HepG2 (cell line): ENCODE measurements at regions not wholly inside any gene's neighbourhood (a gene's known extent, or its start where the extent isn't known, plus 50 kb on each side); places are given as distances from the start of the nearest gene placed in this dataset.
"Not testable (repeated sequence)": the region's sequence is repeated elsewhere in the genome, so short reads cannot be mapped to it uniquely, and the experiment has no call there.

ENCODE experiments used
- ATAC-seq: fragments of 200-7000 bp; cut with Tn5 transposase; 3 replicates; pipeline ENCODE4 v1.9.1; 2020; ENCODE audit warnings: mild to moderate bottlenecking, moderate library complexity
- BruUV-seq: library from RNA; stranded (reverse); fragments of 400-500 nt; replicated peaks from 2 replicates; lab custom pipeline; 2021; lab: Mats Ljungman, UMichigan
- CTCF ChIA-PET: fragments of 300-600 bp; formaldehyde crosslinking; extraction: SDS; loops from one replicate; lab custom pipeline; 2021; ENCODE audit warnings: low total read pairs, inconsistent platforms, low intra/inter-chr PET ratio; lab: Yijun Ruan, JAX
- POLR2A ChIA-PET: fragments of 350-600 bp; sonication (Branson Sonifier 250); formaldehyde crosslinking; loops from one replicate; lab custom pipeline; 2020; ENCODE audit warnings: antibody characterized with exemption, inconsistent platforms; lab: Yijun Ruan, JAX
- DNase-seq: peaks from one replicate; pipeline ENCODE4 v3.0.0-alpha.2; 2015; ENCODE audit warnings: low spot score
- FAIRE-seq: peaks from 3 replicates; lab custom pipeline; 2011; peaks lifted over from hg19 to GRCh38; lab: Jason Lieb, UNC
- H2AFZ ChIP-seq: one replicate; pipeline ENCODE4 v1.6.1; 2011; ENCODE audit warnings: low read length, inconsistent platforms
- H3K27ac ChIP-seq: fragments of 300-600 bp; 3 replicates; pipeline ENCODE4 v1.8.0; 2011; ENCODE audit warnings: mixed run types, mild to moderate bottlenecking, mixed read lengths, low read length, inconsistent platforms; ENCODE audit not compliant: insufficient read depth; ENCODE audit errors: extremely low read length
- H3K27me3 ChIP-seq, 2 experiments: fragments of 200-600 bp in 1 of 2; 2 replicates in 1 of 2; 3 replicates in 1 of 2; pipeline versions ENCODE4 v1.6.0 to v1.8.0; 2011; ENCODE audit warnings: low read length in 2 of 2, mild to moderate bottlenecking in 2 of 2, moderate library complexity in 2 of 2, inconsistent platforms in 1 of 2; ENCODE audit not compliant: insufficient read depth in 2 of 2, control insufficient read depth in 1 of 2
- H3K36me3 ChIP-seq, 2 experiments: fragments of 200-600 bp in 1 of 2; replicated peaks in 1 of 2; 2 replicates in 1 of 2; 3 replicates in 1 of 2; pipeline versions ENCODE4 v1.5.1 to v1.8.0; 2011; ENCODE audit warnings: low read length in 2 of 2, inconsistent platforms in 1 of 2; ENCODE audit not compliant: insufficient read depth in 2 of 2, control insufficient read depth in 1 of 2
- H3K4me1 ChIP-seq: 2 replicates; pipeline ENCODE4 v1.5.1; 2012; ENCODE audit warnings: low read length, inconsistent platforms; ENCODE audit not compliant: insufficient read depth
- H3K4me2 ChIP-seq: 2 replicates; pipeline ENCODE4 v1.6.0; 2011; ENCODE audit warnings: low read depth, low read length, inconsistent platforms
- H3K4me3 ChIP-seq, 3 experiments: fragments of 200-600 bp in 1 of 3; sonication (generic), shearing (Covaris generic) in 1 of 3; replicated peaks in 1 of 3; 2 replicates each; pipeline ENCODE4 v1.5.1; 2011 to 2016; ENCODE audit warnings: low read length in 3 of 3, inconsistent platforms in 2 of 3, low read depth in 2 of 3, mild to moderate bottlenecking in 2 of 3, control low read depth in 1 of 3, mixed read lengths in 1 of 3; ENCODE audit not compliant: insufficient read depth in 1 of 3
- H3K79me2 ChIP-seq: one replicate; pipeline ENCODE4 v1.6.1; 2011; ENCODE audit warnings: low read length, inconsistent platforms; ENCODE audit not compliant: insufficient read depth
- H3K9ac ChIP-seq: 2 replicates; pipeline ENCODE4 v1.6.0; 2011; ENCODE audit warnings: mild to moderate bottlenecking, low read depth, low read length, inconsistent platforms; ENCODE audit not compliant: insufficient read depth
- H3K9me3 ChIP-seq: 2 replicates; pipeline ENCODE4 v1.5.1; 2012; ENCODE audit warnings: mild to moderate bottlenecking, low read length
- H4K20me1 ChIP-seq: 2 replicates; pipeline ENCODE4 v1.6.0; 2011; ENCODE audit warnings: inconsistent platforms, mild to moderate bottlenecking, low read length, moderate library complexity; ENCODE audit not compliant: insufficient read depth
- ATF3 ChIP-seq: sonication (generic); formaldehyde crosslinking; IDR thresholded peaks from 2 replicates; pipeline ENCODE4 v1.4.0; 2020; ENCODE audit warnings: missing genetic modification reagents
- ATF4 ChIP-seq, 2 experiments: fragments of 450-650 bp in 1 of 2; sonication (generic) in 1 of 2; formaldehyde crosslinking; IDR thresholded peaks; 2 replicates each; pipeline versions ENCODE4 v1.5.0 to v1.8.0; 2020 to 2022; ENCODE audit warnings: mild to moderate bottlenecking in 1 of 2, missing genetic modification reagents in 1 of 2
- CEBPG ChIP-seq: IDR thresholded peaks from 2 replicates; pipeline ENCODE4 v1.6.1; 2016
- FOXA3 ChIP-seq: IDR thresholded peaks from 2 replicates; pipeline ENCODE4 v1.6.1; 2016; ENCODE audit warnings: missing genetic modification reagents, missing compliant biosample characterization
- MAX ChIP-seq: IDR thresholded peaks from 2 replicates; pipeline ENCODE4 v1.6.1; 2012; ENCODE audit warnings: inconsistent platforms
- MNT ChIP-seq: fragments of 450-650 bp; IDR thresholded peaks from 2 replicates; pipeline ENCODE4 v1.6.1; 2016
- MYC ChIP-seq: sonication (generic); formaldehyde crosslinking; IDR thresholded peaks from 2 replicates; pipeline ENCODE4 v1.9.0; 2021; ENCODE audit warnings: missing genetic modification reagents, borderline replicate concordance
- SALL1 ChIP-seq: sonication (generic); formaldehyde crosslinking; IDR thresholded peaks from 2 replicates; pipeline ENCODE4 v1.8.0; 2022; ENCODE audit warnings: mild to moderate bottlenecking, missing genetic modification reagents
- SOX6 ChIP-seq, 2 experiments: fragments of 450-650 bp in 1 of 2; sonication (generic) in 1 of 2; formaldehyde crosslinking in 1 of 2; IDR thresholded peaks; 2 replicates each; pipeline versions ENCODE4 v1.4.0 to v1.6.1; 2017 to 2020; ENCODE audit warnings: antibody characterized with exemption in 1 of 2, mild to moderate bottlenecking in 1 of 2, missing genetic modification reagents in 1 of 2
- TFE3 ChIP-seq: IDR thresholded peaks from 2 replicates; pipeline ENCODE4 v1.6.1; 2016
- ZNF281 ChIP-seq: sonication (generic); formaldehyde crosslinking; IDR thresholded peaks from 2 replicates; pipeline ENCODE4 v1.4.0; 2020; ENCODE audit warnings: missing genetic modification reagents, borderline replicate concordance
- ZNF687 ChIP-seq: sonication (generic); formaldehyde crosslinking; IDR thresholded peaks from 2 replicates; pipeline ENCODE4 v1.5.1; 2020; ENCODE audit warnings: mild to moderate bottlenecking, missing genetic modification reagents, moderate library complexity
- WGBS: methylation state at CpG from one replicate; pipeline ENCODE4 v1.1.6; 2017; ENCODE audit warnings: low lambda C conversion rate; 5-methylcytosine and 5-hydroxymethylcytosine counted together
- in situ Hi-C: cut with HindIII; loops from 2 replicates; pipeline ENCODE4 v1.10.0; 2017; ENCODE audit warnings: low pct_unique_long_range_greater_than_20kb; ENCODE audit not compliant: extremely low pct_ligation_motif_present
- intact Hi-C: fragments of 100-400 bp; cut with micrococcal nuclease; formaldehyde crosslinking; loops from one replicate; pipeline ENCODE4 v1.10.0; 2022; ENCODE audit not compliant: unreplicated experiment

GRCh38 chr1:94657776-94658175, 116.2 kb upstream of the F3 start:
- peak overlapping the region; percentile 36 for H3K4me2 ChIP-seq
- peak; percentile 25; the same call in 1 of the 2 replicates for TF ChIP-seq TFE3
- peak; percentile 95 for TF ChIP-seq ZNF281
- 0 out of 2 replicates have a peak, but pooled peaks have one; percentile 43 for TF ChIP-seq ATF3
- 0 out of 2 replicates have a peak, but pooled peaks have one; percentile 41 for TF ChIP-seq MAX
- 0 out of 2 replicates have a peak, but pooled peaks have one; percentile 14 for TF ChIP-seq FOXA3 (CRISPR knock-in tag)
- TF ChIP-seq ZNF687, result 0 out of 2 replicates have a peak, but pooled peaks have one; percentile 18
- TF ChIP-seq MYC (CRISPR knock-in tag), result peak; percentile 40; the same call in 1 of the 2 replicates
- peak; percentile 74 for TF ChIP-seq CEBPG
- TF ChIP-seq ATF4 (CRISPR knock-in tag; IDR thresholded peaks at IDR 0.05), result peak in 1 of 2 experiments; percentile 94; a peak in 2 of 4 replicates
- not testable (repeated sequence) for TF ChIP-seq SOX6 (IDR thresholded peaks at IDR 0.05)
- TF ChIP-seq SOX6 (CRISPR knock-in tag; IDR thresholded peaks at IDR 0.05), result peak; percentile 42; the same call in 1 of the 2 replicates
- peak; percentile 66 for TF ChIP-seq MNT
- TF ChIP-seq SALL1 (CRISPR knock-in tag), result peak; percentile 23; the same call in 1 of the 2 replicates

More at GRCh38 chr1:94657776-94658175, 116.2 kb upstream of the F3 start:
- in situ Hi-C loops, intact Hi-C loops, H4K20me1 ChIP-seq, FAIRE-seq, ATAC-seq, H3K27me3 ChIP-seq, H3K4me3 ChIP-seq, H3K79me2 ChIP-seq, H3K36me3 ChIP-seq, POLR2A ChIA-PET, H3K9me3 ChIP-seq, H3K9ac ChIP-seq, BruUV-seq, CTCF ChIA-PET: not testable (repeated sequence)
- peak overlapping the region; percentile 21 for H3K27ac ChIP-seq
- WGBS, result 64% methylated on average over 4 of the region's 4 CpGs
- peaks cover 31% of the 10 kb centered on the region for H3K4me1 ChIP-seq
- peak overlapping the region; percentile 42 for H2AFZ ChIP-seq
- peak; percentile 13 for DNase-seq
